BE2C (cell line): ENCODE measurements at regions not wholly inside any gene's neighbourhood (a gene's known extent, or its start where the extent isn't known, plus 50 kb on each side); places are given as distances from the start of the nearest gene placed in this dataset.
"Not testable (repeated sequence)": the region's sequence is repeated elsewhere in the genome, so short reads cannot be mapped to it uniquely, and the experiment has no call there.

ENCODE experiments used
- DNase-seq: peaks from one replicate; pipeline ENCODE4 v3.0.0-alpha.2; 2020
- H3K27me3 ChIP-seq: fragments of 250-450 bp; sonication (Bioruptor Pico); 2 replicates; pipeline ENCODE4 v1.5.1; 2020; ENCODE audit warnings: mild to moderate bottlenecking
- H3K36me3 ChIP-seq: fragments of 250-450 bp; sonication (Bioruptor Pico); 2 replicates; pipeline ENCODE4 v1.5.1; 2020; ENCODE audit warnings: mild to moderate bottlenecking
- H3K4me1 ChIP-seq: fragments of 250-450 bp; sonication (Bioruptor Pico); 2 replicates; pipeline ENCODE4 v1.5.1; 2020
- H3K4me3 ChIP-seq: 2 replicates; pipeline ENCODE4 v1.5.1; 2011; ENCODE audit warnings: low read depth, low read length
- H3K9me3 ChIP-seq: fragments of 250-450 bp; sonication (Bioruptor Pico); 2 replicates; pipeline ENCODE4 v1.5.1; 2020
- CTCF ChIP-seq: IDR thresholded peaks from 2 replicates; pipeline ENCODE4 v1.5.1; 2012; ENCODE audit warnings: mild to moderate bottlenecking, low read depth, low read length

GRCh38 chr7:152594801-152595200 is 81.1 kb downstream of the XRCC2 start:
- no peaks in the 10 kb centered on the region for H3K9me3 ChIP-seq
- H3K36me3 ChIP-seq: no peaks in the 10 kb centered on the region
- H3K4me3 ChIP-seq: no peak overlapping the region
- no peaks in the 10 kb centered on the region for H3K27me3 ChIP-seq
- no peaks in the 10 kb centered on the region; the same call in 1 of the 2 replicates for H3K4me1 ChIP-seq
- DNase-seq: no peak
- TF ChIP-seq CTCF: no peak

- TF ChIP-seq CTCF: no peak
- no peaks in the 10 kb centered on the region for H3K9me3 ChIP-seq
- H3K4me1 ChIP-seq: no peaks in the 10 kb centered on the region
- no peaks in the 10 kb centered on the region for H3K36me3 ChIP-seq
- no peak for DNase-seq
- no peak overlapping the region for H3K4me3 ChIP-seq
- no peaks in the 10 kb centered on the region for H3K27me3 ChIP-seq
Observed at GRCh38 chr7:152591976-152592375, 84.0 kb downstream of the XRCC2 start.

GRCh38 chr7:152590481-152590880 is 85.5 kb downstream of the XRCC2 start:
- Histone ChIP-seq H3K27me3 (no peaks in the 10 kb centered on the region), H3K4me1 (no peaks in the 10 kb centered on the region), H3K4me3 (no peak overlapping the region), H3K9me3 (no peaks in the 10 kb centered on the region), H3K36me3 (no peaks in the 10 kb centered on the region)
- TF ChIP-seq CTCF: no peak
- no peak for DNase-seq

GRCh38 chr7:152589821-152590220 is 86.1 kb downstream of the XRCC2 start:
- H3K27me3 ChIP-seq, H3K9me3 ChIP-seq, DNase-seq, H3K4me1 ChIP-seq, H3K36me3 ChIP-seq, H3K4me3 ChIP-seq: not testable (repeated sequence)

GRCh38 chr7:152588350-152588749 is 87.6 kb downstream of the XRCC2 start:
- H3K4me1 ChIP-seq: no peaks in the 10 kb centered on the region
- H3K4me3 ChIP-seq: no peak overlapping the region
- no peaks in the 10 kb centered on the region for H3K27me3 ChIP-seq
- H3K36me3 ChIP-seq: no peaks in the 10 kb centered on the region
- DNase-seq: no peak
- TF ChIP-seq CTCF: no peak
- no peaks in the 10 kb centered on the region for H3K9me3 ChIP-seq

DNA sequence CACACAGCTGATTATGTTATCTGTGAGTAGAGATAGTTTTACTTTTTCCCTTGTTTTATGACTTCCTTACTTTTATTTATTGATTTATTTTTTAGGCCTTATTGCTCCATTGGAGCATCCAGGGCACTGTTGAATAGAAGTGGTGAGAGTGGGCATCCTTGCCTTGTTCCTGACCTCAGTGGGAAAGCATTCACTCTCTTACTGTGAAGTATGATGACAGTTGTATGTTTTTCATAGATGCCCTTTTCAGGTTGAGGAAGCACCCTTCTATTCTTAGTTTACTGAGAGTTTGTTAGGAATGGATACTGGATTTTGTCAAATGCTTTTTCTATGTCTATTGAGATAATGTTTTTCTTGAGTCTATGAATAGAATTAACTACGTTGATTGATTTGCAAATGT is 88.6 kb downstream of the XRCC2 start:
- Histone ChIP-seq H3K9me3 (no peaks in the 10 kb centered on the region), H3K4me3 (no peak overlapping the region)
- no peak for DNase-seq

More for the DNA sequence above, 88.6 kb downstream of the XRCC2 start:
- Histone ChIP-seq H3K36me3 (no peaks in the 10 kb centered on the region), H3K4me1 (no peaks in the 10 kb centered on the region), H3K27me3 (no peaks in the 10 kb centered on the region)
- TF ChIP-seq CTCF: no peak
